MM.1S (cell line): ENCODE measurements at regions not wholly inside any gene's neighbourhood (a gene's known extent, or its start where the extent isn't known, plus 50 kb on each side); places are given as distances from the start of the nearest gene placed in this dataset.

Experiments
- DNase-seq: peaks from one replicate; pipeline ENCODE4 v3.0.0-alpha.2; 2015
- H2AFZ ChIP-seq: fragments of 300-600 bp; sonication (generic); 2 replicates; pipeline ENCODE4 v1.6.0; 2016; ENCODE audit warnings: antibody characterized with exemption, low read length
- H3F3A ChIP-seq: fragments of 300-600 bp; sonication (generic); 2 replicates; pipeline ENCODE4 v1.6.1; 2016; ENCODE audit warnings: mild to moderate bottlenecking, antibody characterized with exemption, low read length, moderate library complexity, mixed read lengths; ENCODE audit not compliant: insufficient read depth
- H3K27ac ChIP-seq: fragments of 300-600 bp; sonication (generic); 2 replicates; pipeline ENCODE4 v1.5.1; 2016; ENCODE audit warnings: mild to moderate bottlenecking, low read length
- H3K27me3 ChIP-seq: fragments of 300-600 bp; sonication (generic); replicated peaks from 2 replicates; pipeline ENCODE4 v1.6.0; 2016; ENCODE audit warnings: low read length; ENCODE audit not compliant: insufficient read depth
- H3K36me3 ChIP-seq: fragments of 300-600 bp; sonication (generic); replicated peaks from 2 replicates; pipeline ENCODE4 v1.6.1; 2016; ENCODE audit warnings: mild to moderate bottlenecking, low read length, mixed read lengths; ENCODE audit not compliant: insufficient read depth
- H3K4me1 ChIP-seq: fragments of 300-600 bp; sonication (generic); 2 replicates; pipeline ENCODE4 v1.6.1; 2016; ENCODE audit warnings: low read length, mixed read lengths
- H3K4me2 ChIP-seq: fragments of 300-600 bp; sonication (generic); 2 replicates; pipeline ENCODE4 v1.6.0; 2016; ENCODE audit warnings: low read depth, low read length
- H3K4me3 ChIP-seq: fragments of 300-600 bp; sonication (generic); 2 replicates; pipeline ENCODE4 v1.5.1; 2016; ENCODE audit warnings: low read length, mixed read lengths
- H3K79me2 ChIP-seq: fragments of 300-600 bp; sonication (generic); 2 replicates; pipeline ENCODE4 v1.6.1; 2016; ENCODE audit warnings: mixed run types, low read length, mixed read lengths
- H3K9ac ChIP-seq: fragments of 300-600 bp; sonication (generic); 2 replicates; pipeline ENCODE4 v1.6.1; 2016; ENCODE audit warnings: low read length, mixed read lengths
- H3K9me2 ChIP-seq: fragments of 300-600 bp; sonication (generic); replicated peaks from 2 replicates; pipeline ENCODE4 v1.6.1; 2016; ENCODE audit warnings: mild to moderate bottlenecking, low read length, mixed read lengths; ENCODE audit not compliant: insufficient read depth
- H3K9me3 ChIP-seq: fragments of 300-600 bp; sonication (generic); replicated peaks from 2 replicates; pipeline ENCODE4 v1.6.1; 2016; ENCODE audit warnings: mild to moderate bottlenecking, low read length, mixed read lengths; ENCODE audit not compliant: insufficient read depth
- H4K20me1 ChIP-seq: fragments of 300-600 bp; sonication (generic); 2 replicates; pipeline ENCODE4 v1.6.1; 2016; ENCODE audit warnings: mild to moderate bottlenecking, low read length, moderate library complexity, mixed read lengths; ENCODE audit not compliant: insufficient read depth
- CTCF ChIP-seq: fragments of 300-600 bp; sonication (generic); IDR thresholded peaks from 2 replicates; pipeline ENCODE4 v1.5.1; 2016; ENCODE audit warnings: antibody characterized with exemption, low read length, mixed read lengths
- EZH2 ChIP-seq: fragments of 300-600 bp; sonication (generic); optimal IDR thresholded peaks from 2 replicates; pipeline ENCODE3; 2017; ENCODE audit warnings: low read depth, mild to moderate bottlenecking, antibody characterized with exemption, low read length, mixed read lengths
- EZH2phosphoT487 ChIP-seq: fragments of 300-600 bp; sonication (generic); IDR thresholded peaks from 2 replicates; pipeline ENCODE4 v1.6.1; 2018; ENCODE audit warnings: antibody characterized with exemption, low read length

- Histone ChIP-seq H3F3A (no peaks in the 10 kb centered on the region), H3K4me1 (no peaks in the 10 kb centered on the region), H3K9me2 (no peaks in the 10 kb centered on the region), H3K27ac (no peak overlapping the region), H3K27me3 (no peaks in the 10 kb centered on the region), H3K4me3 (no peak overlapping the region), H4K20me1 (no peaks in the 10 kb centered on the region), H3K9ac (no peak overlapping the region), H3K4me2 (no peak overlapping the region), H3K36me3 (no peaks in the 10 kb centered on the region), H2AFZ (no peak overlapping the region), H3K79me2 (no peaks in the 10 kb centered on the region), H3K9me3 (no peaks in the 10 kb centered on the region)
- no peak for DNase-seq
- TF ChIP-seq EZH2: no peak
- TF ChIP-seq EZH2phosphoT487: no peak
- TF ChIP-seq CTCF: no peak
Observed at GRCh38 chr2:185919155-185919554, 180.6 kb downstream of the FSIP2 start.

GRCh38 chr2:185921048-185921756, 182.6 kb downstream of the FSIP2 start:
- Histone ChIP-seq H3K9me2 (no peaks in the 10 kb centered on the region), H3F3A (no peaks in the 10 kb centered on the region), H3K36me3 (no peaks in the 10 kb centered on the region), H3K4me3 (no peak overlapping the region), H3K27me3 (no peaks in the 10 kb centered on the region), H3K9me3 (no peaks in the 10 kb centered on the region), H2AFZ (no peak overlapping the region), H3K27ac (no peak overlapping the region), H3K4me1 (no peaks in the 10 kb centered on the region), H3K4me2 (no peak overlapping the region), H3K79me2 (no peaks in the 10 kb centered on the region), H3K9ac (no peak overlapping the region), H4K20me1 (no peaks in the 10 kb centered on the region)
- DNase-seq: no peak
- TF ChIP-seq EZH2phosphoT487 (no peak), CTCF (no peak), EZH2 (no peak)

GRCh38 chr2:185934232-185934631, 195.6 kb downstream of the FSIP2 start:
- H4K20me1 ChIP-seq: no peaks in the 10 kb centered on the region
- H3K27ac ChIP-seq: no peak overlapping the region
- H3K4me1 ChIP-seq: no peaks in the 10 kb centered on the region
- H3K27me3 ChIP-seq: no peaks in the 10 kb centered on the region
- no peaks in the 10 kb centered on the region for H3K9me2 ChIP-seq
- H3K79me2 ChIP-seq: no peaks in the 10 kb centered on the region
- H3K9ac ChIP-seq: no peak overlapping the region
- H3K36me3 ChIP-seq: no peaks in the 10 kb centered on the region
- no peaks in the 10 kb centered on the region for H3F3A ChIP-seq
- DNase-seq: no peak
- no peak overlapping the region for H3K4me3 ChIP-seq
- H3K9me3 ChIP-seq: no peaks in the 10 kb centered on the region
- TF ChIP-seq CTCF: no peak
- no peak for TF ChIP-seq EZH2
- TF ChIP-seq EZH2phosphoT487: no peak
- no peak overlapping the region for H2AFZ ChIP-seq
- no peak overlapping the region for H3K4me2 ChIP-seq
